BLaER1 treated with 17β-estradiol and CSF1 and Interleukin-3, amounts not matched to agents 10 nM and 100 nM (cell line): ENCODE measurements at regions not wholly inside any gene's neighbourhood (a gene's known extent, or its start where the extent isn't known, plus 50 kb on each side); places are given as distances from the start of the nearest gene placed in this dataset.

Source experiments
- H3K27ac ChIP-seq, 11 experiments: shearing (Covaris generic); formaldehyde crosslinking; 2 replicates each; pipeline ENCODE4 v1.8.1; 2022
- H3K27me3 ChIP-seq, 11 experiments: shearing (Covaris generic); formaldehyde crosslinking; 2 replicates each; pipeline ENCODE4 v1.8.1; 2022
- H3K36me3 ChIP-seq, 11 experiments: shearing (Covaris generic); formaldehyde crosslinking; 2 replicates each; pipeline ENCODE4 v1.8.1; 2022
- H3K4me1 ChIP-seq, 10 experiments: shearing (Covaris generic); formaldehyde crosslinking; 2 replicates each; pipeline ENCODE4 v1.8.1; 2022
- H3K4me2 ChIP-seq, 11 experiments: shearing (Covaris generic); formaldehyde crosslinking; 2 replicates each; pipeline ENCODE4 v1.8.1; 2022
- H3K4me3 ChIP-seq, 10 experiments: shearing (Covaris generic); formaldehyde crosslinking; 2 replicates each; pipeline ENCODE4 v1.8.1; 2022
- H3K9ac ChIP-seq, 11 experiments: shearing (Covaris generic); formaldehyde crosslinking; 2 replicates each; pipeline ENCODE4 v1.8.1; 2022
- H3K9me3 ChIP-seq, 11 experiments: shearing (Covaris generic); formaldehyde crosslinking; replicated peaks in 1 of 11; 2 replicates each; pipeline ENCODE4 v1.8.1; 2022
- H4K20me1 ChIP-seq, 11 experiments: shearing (Covaris generic); formaldehyde crosslinking; 2 replicates each; pipeline ENCODE4 v1.8.1; 2022
- Cebpa-rat ChIP-seq, 11 experiments: shearing (Covaris generic); IDR thresholded peaks; 2 replicates each; pipeline ENCODE4 v1.8.1; 2022

DNA sequence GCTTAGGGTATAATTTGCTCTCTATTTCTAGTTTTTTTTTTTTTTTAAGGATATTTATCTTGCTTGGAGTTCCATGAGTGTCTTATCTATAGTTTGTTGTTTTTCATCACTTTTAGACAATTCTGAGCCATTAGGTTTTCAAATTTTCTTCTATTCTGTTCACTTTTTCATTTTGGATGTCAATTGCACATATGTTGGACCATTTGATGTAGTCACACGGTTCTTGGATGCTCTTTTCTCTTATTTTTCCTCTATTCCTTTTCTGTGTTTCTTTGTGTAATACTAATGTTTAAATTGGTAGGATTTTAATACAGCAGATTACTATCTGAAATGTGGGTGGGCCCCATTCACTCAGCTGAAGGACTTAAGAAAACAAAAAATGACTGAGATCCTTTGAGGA is 292.6 kb downstream of the CALCRL start:
- H4K20me1 ChIP-seq: no peaks in the 10 kb centered on the region
- no peak for TF ChIP-seq Cebpa-rat (IDR thresholded peaks at IDR 0.05)
- no peak overlapping the region for H3K4me2 ChIP-seq
- H3K27ac ChIP-seq: no peak overlapping the region
- no peaks in the 10 kb centered on the region for H3K36me3 ChIP-seq
- H3K9ac ChIP-seq: no peak overlapping the region
- no peaks in the 10 kb centered on the region for H3K27me3 ChIP-seq
- no peak overlapping the region for H3K4me3 ChIP-seq
- H3K4me1 ChIP-seq: no peaks in the 10 kb centered on the region
- H3K9me3 ChIP-seq: peaks cover 12 to 25% (median 18%) of the 10 kb centered on the region in 11 experiments

DNA sequence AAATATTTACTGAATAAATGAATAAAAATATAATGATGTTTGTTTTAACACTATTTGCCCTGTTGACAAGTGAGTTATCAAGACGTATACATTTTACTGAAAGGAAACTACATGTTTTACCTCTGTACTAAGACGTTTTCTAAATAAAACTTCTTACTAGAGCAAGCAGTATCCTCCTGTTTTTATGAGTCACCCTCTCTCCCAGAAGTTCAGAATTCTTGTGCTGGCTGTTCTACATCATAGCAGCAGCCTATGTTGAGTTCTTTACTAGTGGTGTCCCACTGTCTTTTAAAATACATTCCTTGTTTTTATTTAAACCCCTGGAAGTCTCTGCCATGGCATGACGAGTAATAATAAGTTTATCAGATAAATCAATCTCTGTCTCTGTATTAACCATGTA is 297.4 kb downstream of the CALCRL start:
- no peak overlapping the region for H3K27ac ChIP-seq
- H4K20me1 ChIP-seq: no peaks in the 10 kb centered on the region
- TF ChIP-seq Cebpa-rat (IDR thresholded peaks at IDR 0.05): no peak
- H3K4me1 ChIP-seq: no peaks in the 10 kb centered on the region
- H3K9me3 ChIP-seq: peaks cover 3 to 12% (median 9%) of the 10 kb centered on the region in 11 experiments
- no peak overlapping the region for H3K4me3 ChIP-seq
- no peaks in the 10 kb centered on the region for H3K27me3 ChIP-seq
- no peak overlapping the region for H3K4me2 ChIP-seq
- H3K9ac ChIP-seq: no peak overlapping the region
- H3K36me3 ChIP-seq: no peaks in the 10 kb centered on the region

DNA sequence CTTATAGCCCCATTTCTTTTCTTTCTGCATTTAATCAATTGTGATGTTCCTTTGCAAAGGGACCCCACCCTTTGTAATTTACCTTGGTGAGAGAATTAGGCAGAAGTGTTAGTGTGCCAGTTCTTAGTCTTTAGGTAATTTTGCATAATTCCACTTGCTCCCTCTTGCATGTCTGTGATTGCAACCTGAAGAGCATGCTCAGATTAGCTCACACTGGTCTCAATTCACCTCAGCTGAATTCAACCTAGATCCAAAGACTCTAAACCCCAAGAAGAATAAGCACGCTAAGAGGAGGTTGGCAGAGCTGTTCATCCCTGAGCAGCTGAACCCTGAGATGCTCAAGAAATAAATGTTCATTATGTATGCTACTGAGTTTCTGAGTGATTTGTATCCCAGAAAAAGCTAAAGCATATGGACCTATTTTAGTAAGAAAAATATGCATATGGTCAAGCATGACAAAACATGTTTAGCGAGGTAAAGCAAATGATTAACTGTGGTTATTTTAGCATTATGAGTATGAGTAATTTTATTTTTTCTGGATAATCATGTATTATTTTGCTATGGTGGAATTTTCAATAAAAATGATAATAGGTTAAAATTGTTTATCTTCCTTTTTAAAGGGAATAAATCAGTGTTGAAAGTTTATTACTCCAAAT is 299.2 kb upstream of the ZSWIM2 start:
- H3K4me3 ChIP-seq: no peak overlapping the region

DNA sequence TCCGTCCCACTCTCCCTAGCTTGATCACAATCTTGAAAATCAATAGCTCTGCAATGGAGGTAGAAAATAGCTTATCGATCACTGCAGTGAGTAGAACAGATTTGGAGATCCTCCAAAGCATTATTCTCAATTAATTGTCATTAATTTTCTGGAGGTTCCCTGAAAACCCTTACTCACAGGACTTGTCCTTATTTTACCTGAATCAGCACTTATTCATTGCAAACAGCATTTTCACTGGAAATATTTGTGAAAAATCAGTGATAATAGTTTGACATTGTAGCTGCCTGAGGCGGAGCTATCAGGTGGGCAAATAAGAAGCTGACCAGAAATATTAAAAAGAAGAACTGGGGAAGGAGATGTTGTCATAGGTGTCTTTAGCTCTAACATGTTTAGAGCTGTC is 294.6 kb upstream of the ZSWIM2 start:
- no peaks in the 10 kb centered on the region for H3K4me1 ChIP-seq
- TF ChIP-seq Cebpa-rat (IDR thresholded peaks at IDR 0.05): no peak
- H3K27me3 ChIP-seq: no peaks in the 10 kb centered on the region
- H3K9ac ChIP-seq: no peak overlapping the region
- no peaks in the 10 kb centered on the region for H3K9me3 ChIP-seq
- no peak overlapping the region for H3K27ac ChIP-seq
- no peak overlapping the region for H3K4me3 ChIP-seq
- H3K36me3 ChIP-seq: no peaks in the 10 kb centered on the region
- no peaks in the 10 kb centered on the region for H4K20me1 ChIP-seq
- no peak overlapping the region for H3K4me2 ChIP-seq

More for the DNA sequence above, 299.2 kb upstream of the ZSWIM2 start:
- no peaks in the 10 kb centered on the region for H3K4me1 ChIP-seq
- no peak for TF ChIP-seq Cebpa-rat (IDR thresholded peaks at IDR 0.05)
- H3K27me3 ChIP-seq: no peaks in the 10 kb centered on the region
- no peaks in the 10 kb centered on the region for H3K36me3 ChIP-seq
- H3K9me3 ChIP-seq: no peaks in the 10 kb centered on the region
- H3K9ac ChIP-seq: no peak overlapping the region
- no peak overlapping the region for H3K27ac ChIP-seq
- no peaks in the 10 kb centered on the region for H4K20me1 ChIP-seq
- H3K4me2 ChIP-seq: no peak overlapping the region

DNA sequence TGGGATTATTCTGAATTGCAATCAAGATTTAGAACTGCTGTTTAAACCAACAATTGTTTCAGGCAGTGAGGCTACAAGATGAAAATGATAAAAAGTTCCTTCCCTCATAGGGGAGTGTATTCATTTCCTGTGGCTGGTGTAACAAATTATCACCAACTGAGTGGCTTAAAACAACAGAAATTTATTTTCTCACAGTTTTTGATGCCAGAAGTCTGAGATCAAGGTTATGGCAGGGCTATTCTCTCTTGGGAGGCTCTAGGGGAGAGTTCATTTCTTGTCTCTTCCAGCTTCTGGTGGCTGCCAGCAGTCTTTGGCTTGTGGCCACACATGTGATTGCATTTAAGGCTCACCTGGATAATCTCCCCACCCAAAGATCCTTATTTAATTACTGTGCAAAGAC is 290.5 kb upstream of the ZSWIM2 start:
- Histone ChIP-seq H3K9ac (no peak overlapping the region), H3K9me3 (no peaks in the 10 kb centered on the region), H4K20me1 (no peaks in the 10 kb centered on the region), H3K4me3 (no peak overlapping the region), H3K4me2 (no peak overlapping the region), H3K4me1 (no peaks in the 10 kb centered on the region), H3K27ac (no peak overlapping the region), H3K36me3 (no peaks in the 10 kb centered on the region), H3K27me3 (no peaks in the 10 kb centered on the region)
- no peak for TF ChIP-seq Cebpa-rat (IDR thresholded peaks at IDR 0.05)

DNA sequence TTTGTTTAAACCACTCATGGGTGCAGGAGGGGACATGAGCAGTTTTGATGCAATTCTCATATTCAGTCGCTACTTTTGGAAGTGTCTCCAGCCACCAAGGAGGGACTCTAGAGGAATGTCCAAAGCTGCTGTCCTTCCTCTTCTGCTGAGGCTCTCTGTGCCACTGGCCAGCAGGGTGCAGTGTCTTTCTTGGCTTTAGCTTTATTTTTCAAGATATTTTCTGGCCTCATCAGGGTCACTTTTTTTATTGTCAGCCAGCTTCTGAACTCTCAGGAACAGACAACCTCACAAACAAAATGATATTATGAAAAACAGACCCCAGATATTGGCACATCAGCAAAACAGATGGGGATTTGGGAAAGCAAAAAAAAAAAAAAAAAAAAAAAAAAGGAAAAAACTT is 289.3 kb upstream of the ZSWIM2 start:
- no peak overlapping the region for H3K4me2 ChIP-seq
- no peak for TF ChIP-seq Cebpa-rat (IDR thresholded peaks at IDR 0.05)
- no peaks in the 10 kb centered on the region for H4K20me1 ChIP-seq
- H3K4me1 ChIP-seq: no peaks in the 10 kb centered on the region
- no peaks in the 10 kb centered on the region for H3K27me3 ChIP-seq
- H3K9me3 ChIP-seq: no peaks in the 10 kb centered on the region
- H3K36me3 ChIP-seq: no peaks in the 10 kb centered on the region
- H3K27ac ChIP-seq: no peak overlapping the region
- no peak overlapping the region for H3K4me3 ChIP-seq
- no peak overlapping the region for H3K9ac ChIP-seq

DNA sequence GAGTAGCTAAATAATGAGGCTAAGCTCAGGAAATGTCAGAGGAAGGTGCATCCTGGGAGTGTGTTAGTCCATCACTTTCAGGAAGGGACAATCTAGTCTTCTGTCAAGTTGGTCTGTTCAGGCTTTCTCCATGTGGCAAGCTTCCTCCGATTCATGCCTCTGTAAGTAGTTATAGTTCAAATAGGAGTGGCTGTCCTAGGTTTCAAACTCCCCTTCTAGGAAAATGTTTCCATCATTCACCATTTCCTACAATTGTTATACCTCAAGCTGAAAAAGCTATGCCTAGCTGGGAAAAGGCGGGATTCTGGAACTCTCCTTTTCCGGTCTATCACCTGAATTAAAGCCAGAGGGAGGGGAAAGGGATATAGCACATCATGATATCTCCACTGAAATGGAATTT is 287.7 kb upstream of the ZSWIM2 start:
- no peak overlapping the region for H3K27ac ChIP-seq
- H3K36me3 ChIP-seq: no peaks in the 10 kb centered on the region
- no peaks in the 10 kb centered on the region for H3K27me3 ChIP-seq
- H3K9ac ChIP-seq: no peak overlapping the region
- no peak overlapping the region for H3K4me2 ChIP-seq
- H3K4me3 ChIP-seq: no peak overlapping the region
- H4K20me1 ChIP-seq: no peaks in the 10 kb centered on the region
- no peaks in the 10 kb centered on the region for H3K4me1 ChIP-seq
- no peaks in the 10 kb centered on the region for H3K9me3 ChIP-seq
- no peak for TF ChIP-seq Cebpa-rat (IDR thresholded peaks at IDR 0.05)

DNA sequence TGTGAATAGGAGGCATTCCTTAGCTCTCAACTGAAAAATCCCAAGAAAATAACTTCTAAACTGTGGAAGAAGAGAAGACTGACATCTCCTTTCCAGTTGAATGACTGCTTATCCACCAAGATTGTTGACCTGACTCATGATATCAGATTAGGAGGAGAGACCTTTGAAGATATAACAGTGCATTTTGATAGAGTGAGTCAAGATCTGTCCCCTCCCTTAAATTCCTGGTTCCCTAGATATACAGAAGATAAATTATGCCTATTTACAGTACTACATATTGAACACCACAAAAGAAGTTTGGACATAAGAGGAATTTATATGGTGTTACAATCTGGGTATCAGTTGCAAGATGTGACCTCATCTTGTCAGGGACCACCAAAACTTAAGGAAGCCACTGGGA is 285.3 kb upstream of the ZSWIM2 start:
- H3K27me3 ChIP-seq: no peaks in the 10 kb centered on the region
- H3K36me3 ChIP-seq: no peaks in the 10 kb centered on the region
- no peak overlapping the region for H3K9ac ChIP-seq
- no peaks in the 10 kb centered on the region for H4K20me1 ChIP-seq
- TF ChIP-seq Cebpa-rat (IDR thresholded peaks at IDR 0.05): no peak
- no peaks in the 10 kb centered on the region for H3K9me3 ChIP-seq
- H3K4me1 ChIP-seq: no peaks in the 10 kb centered on the region
- no peak overlapping the region for H3K4me3 ChIP-seq
- no peak overlapping the region for H3K27ac ChIP-seq
- H3K4me2 ChIP-seq: no peak overlapping the region

DNA sequence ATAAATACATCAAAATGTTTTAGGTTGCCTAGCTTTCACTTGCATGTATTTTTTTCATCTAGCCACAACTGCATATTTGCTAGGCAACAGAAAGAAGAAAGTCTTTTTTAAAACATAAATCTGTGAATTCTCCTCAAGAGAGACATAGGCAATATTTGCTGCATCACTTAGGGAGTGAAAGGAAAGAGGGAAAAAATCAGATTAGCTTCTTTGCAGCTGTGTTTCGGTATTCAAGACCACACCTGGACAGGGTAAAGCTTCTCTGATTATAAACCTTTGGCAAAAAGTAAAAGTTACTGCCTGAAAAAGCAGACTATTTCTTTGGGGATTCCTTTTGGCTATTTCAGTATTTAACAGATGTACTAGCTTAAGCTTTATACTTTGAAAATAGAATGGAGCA is 280.9 kb upstream of the ZSWIM2 start:
- H3K4me2 ChIP-seq: no peak overlapping the region
- no peaks in the 10 kb centered on the region for H3K27me3 ChIP-seq
- no peak overlapping the region for H3K4me3 ChIP-seq
- no peaks in the 10 kb centered on the region for H3K36me3 ChIP-seq
- no peaks in the 10 kb centered on the region for H4K20me1 ChIP-seq
- no peak overlapping the region for H3K9ac ChIP-seq
- no peak for TF ChIP-seq Cebpa-rat (IDR thresholded peaks at IDR 0.05)
- H3K4me1 ChIP-seq: no peaks in the 10 kb centered on the region
- H3K27ac ChIP-seq: no peak overlapping the region
- no peaks in the 10 kb centered on the region for H3K9me3 ChIP-seq

DNA sequence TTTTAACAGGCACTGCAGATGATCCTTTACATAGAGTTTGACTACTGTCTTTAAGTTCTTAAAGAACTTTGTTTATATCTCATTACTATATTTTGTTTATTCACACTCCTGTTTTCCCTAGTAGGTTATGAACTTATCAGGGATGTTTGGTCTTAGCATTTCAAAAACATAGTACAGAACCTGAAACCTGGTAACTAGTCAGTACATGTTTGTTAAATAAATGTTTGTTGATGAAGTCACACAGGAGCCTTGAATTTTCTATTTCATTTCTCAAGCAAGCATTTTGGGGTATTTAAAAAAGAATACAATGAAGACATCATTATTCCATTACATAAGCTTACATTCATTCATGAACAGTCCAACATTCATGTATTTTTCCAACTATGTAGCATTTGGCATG is 280.3 kb upstream of the ZSWIM2 start:
- Histone ChIP-seq H3K27me3 (no peaks in the 10 kb centered on the region), H3K9ac (no peak overlapping the region), H3K4me3 (no peak overlapping the region), H3K4me2 (no peak overlapping the region), H3K4me1 (no peaks in the 10 kb centered on the region), H3K36me3 (no peaks in the 10 kb centered on the region), H4K20me1 (no peaks in the 10 kb centered on the region), H3K9me3 (no peaks in the 10 kb centered on the region), H3K27ac (no peak overlapping the region)
- no peak for TF ChIP-seq Cebpa-rat (IDR thresholded peaks at IDR 0.05)
